ENCODE measurements at regions not wholly inside any gene's neighbourhood (a gene's known extent, or its start where the extent isn't known, plus 50 kb on each side); places are given as distances from the start of the nearest gene placed in this dataset.

- Histone ChIP-seq H3K9me3 (no peaks in the 10 kb centered on the region), H3K36me3 (no peaks in the 10 kb centered on the region), H3K27me3 (no peaks in the 10 kb centered on the region), H3K4me1 (no peaks in the 10 kb centered on the region), H3K27ac (no peak overlapping the region), H3K4me3 (no peak overlapping the region)
- intact Hi-C loops (cut with DNase I; ENCODE audit: low total_unique reads), result no loop called here
- no peak for DNase-seq
- no peak for TF ChIP-seq CTCF (IDR thresholded peaks at IDR 0.05)
These were observed 768.4 kb downstream of the PCDH18 start for GRCh38 chr4:136763919-136764318.

- no peaks in the 10 kb centered on the region for H3K9me3 ChIP-seq
- no peak for TF ChIP-seq CTCF (IDR thresholded peaks at IDR 0.05)
- H3K36me3 ChIP-seq, result no peaks in the 10 kb centered on the region
- H3K4me1 ChIP-seq, result no peaks in the 10 kb centered on the region
- no peak for DNase-seq
- no peaks in the 10 kb centered on the region for H3K27me3 ChIP-seq
- H3K27ac ChIP-seq, result no peak overlapping the region
- intact Hi-C loops (cut with DNase I; ENCODE audit: low total_unique reads), result loop anchor here (5.0 kb wide), 1 partner anchor 498 kb away; no protein-coding TSS in a partner anchor
- no peak overlapping the region for H3K4me3 ChIP-seq
These were observed 776.8 kb downstream of the PCDH18 start for GRCh38 chr4:136755531-136755916.

- intact Hi-C loops (cut with DNase I; ENCODE audit: low total_unique reads), result loop anchor here (5.0 kb wide), 1 partner anchor 498 kb away; no protein-coding TSS in a partner anchor
- no peak for TF ChIP-seq CTCF (IDR thresholded peaks at IDR 0.05)
- Histone ChIP-seq H3K4me3 (no peak overlapping the region), H3K4me1 (no peaks in the 10 kb centered on the region), H3K9me3 (no peaks in the 10 kb centered on the region), H3K27me3 (no peaks in the 10 kb centered on the region), H3K36me3 (no peaks in the 10 kb centered on the region), H3K27ac (no peak overlapping the region)
- DNase-seq, result no peak
These were observed 777.3 kb downstream of the PCDH18 start for GRCh38 chr4:136754810-136755530.

DNA sequence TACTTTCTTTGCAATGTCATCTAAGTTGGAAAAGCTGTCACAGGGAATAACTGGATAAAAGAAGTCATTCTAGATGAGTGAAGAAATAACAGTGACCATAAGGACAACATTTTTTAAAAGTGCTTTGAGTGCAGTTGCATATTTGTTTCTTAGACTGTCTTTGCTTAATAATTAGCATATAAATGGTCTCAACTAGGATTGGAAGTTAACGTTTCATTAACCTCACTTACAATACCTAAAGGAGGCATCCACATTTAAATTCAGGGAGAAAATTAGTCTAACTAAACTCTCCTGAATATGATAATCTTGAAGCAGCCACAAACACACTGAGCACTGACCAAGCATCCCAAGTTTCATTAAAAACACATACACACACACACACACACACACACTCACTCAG, 780.7 kb downstream of the PCDH18 start:
- DNase-seq, result no peak
- H3K4me3 ChIP-seq, result no peak overlapping the region
- no peaks in the 10 kb centered on the region for H3K36me3 ChIP-seq
- no peak overlapping the region for H3K27ac ChIP-seq
- TF ChIP-seq CTCF (IDR thresholded peaks at IDR 0.05), result no peak
- intact Hi-C loops (cut with DNase I; ENCODE audit: low total_unique reads), result no loop called here
- no peaks in the 10 kb centered on the region for H3K9me3 ChIP-seq
- peaks cover 0 to 7% (median 0%) of the 10 kb centered on the region in 4 donors for H3K4me1 ChIP-seq
- no peaks in the 10 kb centered on the region for H3K27me3 ChIP-seq

- TF ChIP-seq CTCF (IDR thresholded peaks at IDR 0.05), result no peak
- Histone ChIP-seq H3K27me3 (no peaks in the 10 kb centered on the region), H3K4me1 (peaks cover 0 to 7% (median 0%) of the 10 kb centered on the region in 4 donors), H3K36me3 (no peaks in the 10 kb centered on the region), H3K9me3 (no peaks in the 10 kb centered on the region), H3K4me3 (no peak overlapping the region), H3K27ac (no peak overlapping the region)
- intact Hi-C loops (cut with DNase I; ENCODE audit: low total_unique reads), result no loop called here
- no peak for DNase-seq
These were observed 781.4 kb downstream of the PCDH18 start for GRCh38 chr4:136750897-136751296.

Data from tibial artery (tissue), 4 donors.